Endothelial cell of umbilical vein (primary cell): ENCODE measurements at regions not wholly inside any gene's neighbourhood (a gene's known extent, or its start where the extent isn't known, plus 50 kb on each side); places are given as distances from the start of the nearest gene placed in this dataset.

Experiments used
- BruUV-seq: library from RNA; stranded (reverse); fragments of 400-500 nt; replicated peaks from 2 replicates; lab custom pipeline; 2021; lab: Mats Ljungman, UMichigan
- CTCF ChIA-PET: fragments of 300-600, 350-600 bp; sonication (Branson Sonifier 250); formaldehyde crosslinking; loops from one replicate; lab custom pipeline; 2021; ENCODE audit warnings: antibody characterized with exemption, inconsistent platforms; lab: Charles Lee
- POLR2A ChIA-PET: fragments of 300-600, 350-600 bp; sonication (Branson Sonifier 250); formaldehyde crosslinking; loops from one replicate; lab custom pipeline; 2021; ENCODE audit warnings: antibody characterized with exemption, inconsistent platforms; lab: Charles Lee
- DNase-seq: peaks from one replicate; pipeline ENCODE4 v3.0.0-alpha.2; 2011; ENCODE audit warnings: low read depth, low spot score
- FAIRE-seq: peaks from 2 replicates; lab custom pipeline; 2011; peaks lifted over from hg19 to GRCh38; lab: Jason Lieb, UNC
- H2AFZ ChIP-seq: 2 replicates; pipeline ENCODE4 v1.6.0; 2012; ENCODE audit warnings: low read depth, low read length, control low read depth, inconsistent platforms
- H3K27ac ChIP-seq: 2 replicates; pipeline ENCODE4 v1.5.1; 2011; ENCODE audit warnings: low read depth, mild to moderate bottlenecking, control low read depth, low read length, moderate library complexity; ENCODE audit not compliant: insufficient read depth
- H3K27me3 ChIP-seq, 2 experiments: 2 replicates each; pipeline versions ENCODE4 v1.6.0 to v1.6.1; 2011; ENCODE audit warnings: low read length in 2 of 2, mixed read lengths in 1 of 2; ENCODE audit not compliant: control insufficient read depth in 2 of 2, insufficient read depth in 2 of 2
- H3K36me3 ChIP-seq, 2 experiments: 2 replicates in 1 of 2; 3 replicates in 1 of 2; pipeline ENCODE4 v1.5.1; 2011; ENCODE audit warnings: low read length in 2 of 2, mild to moderate bottlenecking in 1 of 2, moderate library complexity in 1 of 2; ENCODE audit not compliant: control insufficient read depth in 2 of 2, insufficient read depth in 2 of 2; ENCODE audit errors: extremely low read depth in 1 of 2
- H3K4me1 ChIP-seq: 3 replicates; pipeline ENCODE4 v1.5.1; 2011; ENCODE audit warnings: mild to moderate bottlenecking, low read length; ENCODE audit not compliant: control insufficient read depth, insufficient read depth; ENCODE audit errors: extremely low read depth
- H3K4me2 ChIP-seq: 2 replicates; pipeline ENCODE4 v1.6.1; 2011; ENCODE audit warnings: low read length, control low read depth, mixed read lengths; ENCODE audit not compliant: insufficient read depth
- H3K4me3 ChIP-seq, 3 experiments: fragments of 200-600 bp in 1 of 3; sonication (generic), shearing (Covaris generic) in 1 of 3; replicated peaks in 1 of 3; 2 replicates each; pipeline ENCODE4 v1.5.1; 2011 to 2016; ENCODE audit warnings: control low read depth in 3 of 3, low read length in 3 of 3, mild to moderate bottlenecking in 2 of 3, inconsistent platforms in 1 of 3, low read depth in 1 of 3, moderate library complexity in 1 of 3; ENCODE audit not compliant: insufficient read depth in 1 of 3
- H3K79me2 ChIP-seq: 2 replicates; pipeline ENCODE4 v1.6.0; 2012; ENCODE audit warnings: low read length, inconsistent platforms; ENCODE audit not compliant: control insufficient read depth, insufficient read depth
- H3K9ac ChIP-seq: replicated peaks from 2 replicates; pipeline ENCODE3; 2011; ENCODE audit warnings: low read length, control low read depth; ENCODE audit not compliant: insufficient read depth; ENCODE audit errors: extremely low read depth
- H3K9me1 ChIP-seq: replicated peaks from 3 replicates; pipeline ENCODE4 v1.6.0; 2011; ENCODE audit warnings: mild to moderate bottlenecking, low read length; ENCODE audit not compliant: control insufficient read depth, insufficient read depth; ENCODE audit errors: extremely low read depth
- H3K9me3 ChIP-seq: replicated peaks from 2 replicates; pipeline ENCODE4 v1.5.1; 2012; ENCODE audit warnings: low read length, inconsistent platforms; ENCODE audit not compliant: control insufficient read depth, insufficient read depth
- H4K20me1 ChIP-seq: replicated peaks from 2 replicates; pipeline ENCODE3; 2011; ENCODE audit warnings: mild to moderate bottlenecking, low read length; ENCODE audit not compliant: control insufficient read depth, insufficient read depth; ENCODE audit errors: extremely low read depth
- EZH2 ChIP-seq: IDR thresholded peaks from 2 replicates; pipeline ENCODE4 v1.6.1; 2012; ENCODE audit warnings: borderline replicate concordance, low read depth, mild to moderate bottlenecking, moderate library complexity, low read length, inconsistent platforms; ENCODE audit not compliant: severe bottlenecking
- FOS ChIP-seq: IDR thresholded peaks from 2 replicates; pipeline ENCODE4 v1.6.1; 2011; ENCODE audit warnings: mild to moderate bottlenecking, low read length, moderate library complexity, borderline replicate concordance; ENCODE audit not compliant: insufficient read depth
- GATA2 ChIP-seq: IDR thresholded peaks from 2 replicates; pipeline ENCODE4 v1.7.0; 2011; ENCODE audit warnings: low read depth, mild to moderate bottlenecking, moderate library complexity, mixed read lengths, low read length; ENCODE audit not compliant: insufficient read length, insufficient read depth
- JUN ChIP-seq: IDR thresholded peaks from 2 replicates; pipeline ENCODE4 v1.6.1; 2011; ENCODE audit warnings: borderline replicate concordance, low read depth; ENCODE audit not compliant: insufficient read length, insufficient read depth
- MYC ChIP-seq: IDR thresholded peaks from one replicate; pipeline ENCODE4 v1.6.1; 2011; ENCODE audit warnings: mild to moderate bottlenecking, low read depth, low read length
- POLR2A ChIP-seq: IDR thresholded peaks from 2 replicates; pipeline ENCODE4 v1.6.1; 2012; ENCODE audit warnings: low read depth, mild to moderate bottlenecking, control low read depth, low read length
- POLR2AphosphoS5 ChIP-seq: IDR thresholded peaks from 2 replicates; pipeline ENCODE4 v1.6.1; 2012; ENCODE audit warnings: low read depth, mild to moderate bottlenecking, control low read depth, low read length, moderate library complexity; ENCODE audit not compliant: insufficient read depth
- dilution Hi-C: fragments of 300-500 bp; cut with MboI; formaldehyde crosslinking; loops from one replicate; pipeline ENCODE4 v1.15.0; 2019; ENCODE audit warnings: low sequenced_read_pairs; ENCODE audit not compliant: extremely low pct_ligation_motif_present
- intact Hi-C: fragments of 100-400 bp; cut with micrococcal nuclease; formaldehyde crosslinking; loops from one replicate; pipeline ENCODE4 v1.10.0; 2022
- TF ChIP-seq, protein P1 (sequence below), 2 donors: IDR thresholded peaks; 1 replicate in 1 of 2; 2 replicates in 1 of 2; pipeline ENCODE4 v1.5.1; 2011; ENCODE audit warnings: low read length in 2 of 2, mild to moderate bottlenecking in 2 of 2, moderate library complexity in 2 of 2, control low read depth in 1 of 2, inconsistent platforms in 1 of 2, low read depth in 1 of 2; ENCODE audit not compliant: insufficient read depth in 1 of 2; ENCODE audit errors: extremely low read depth in 1 of 2
- TF ChIP-seq, protein P2 (sequence below): IDR thresholded peaks from 2 replicates; pipeline ENCODE4 v1.6.1; 2011; ENCODE audit not compliant: insufficient read depth, insufficient read length

DNA sequence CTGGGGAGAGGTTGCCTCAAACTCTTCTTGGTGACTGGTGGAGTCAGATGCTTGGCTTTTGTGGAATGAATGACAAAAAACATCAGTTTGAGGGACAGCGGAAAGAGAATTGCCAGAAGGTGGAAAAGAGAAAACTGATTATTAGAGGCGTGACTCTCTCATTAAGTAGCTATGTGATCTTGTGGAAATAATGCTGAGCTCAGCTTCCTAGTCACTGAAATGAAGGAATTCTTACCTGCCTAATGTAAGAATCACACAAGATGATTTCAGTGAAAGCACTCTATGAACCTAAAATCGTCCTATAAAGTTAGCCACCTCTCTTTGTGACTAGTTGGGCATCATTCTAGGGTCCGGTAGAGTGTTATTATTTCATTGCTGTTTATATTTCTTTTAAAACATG, 498.8 kb downstream of the TMEM135 start:
- H3K36me3 ChIP-seq, result no peaks in the 10 kb centered on the region
- H4K20me1 ChIP-seq, result no peaks in the 10 kb centered on the region
- CTCF ChIA-PET, result no interaction called here
- H3K79me2 ChIP-seq, result no peaks in the 10 kb centered on the region
- H3K4me1 ChIP-seq, result no peaks in the 10 kb centered on the region
- TF ChIP-seq, protein P1, sequence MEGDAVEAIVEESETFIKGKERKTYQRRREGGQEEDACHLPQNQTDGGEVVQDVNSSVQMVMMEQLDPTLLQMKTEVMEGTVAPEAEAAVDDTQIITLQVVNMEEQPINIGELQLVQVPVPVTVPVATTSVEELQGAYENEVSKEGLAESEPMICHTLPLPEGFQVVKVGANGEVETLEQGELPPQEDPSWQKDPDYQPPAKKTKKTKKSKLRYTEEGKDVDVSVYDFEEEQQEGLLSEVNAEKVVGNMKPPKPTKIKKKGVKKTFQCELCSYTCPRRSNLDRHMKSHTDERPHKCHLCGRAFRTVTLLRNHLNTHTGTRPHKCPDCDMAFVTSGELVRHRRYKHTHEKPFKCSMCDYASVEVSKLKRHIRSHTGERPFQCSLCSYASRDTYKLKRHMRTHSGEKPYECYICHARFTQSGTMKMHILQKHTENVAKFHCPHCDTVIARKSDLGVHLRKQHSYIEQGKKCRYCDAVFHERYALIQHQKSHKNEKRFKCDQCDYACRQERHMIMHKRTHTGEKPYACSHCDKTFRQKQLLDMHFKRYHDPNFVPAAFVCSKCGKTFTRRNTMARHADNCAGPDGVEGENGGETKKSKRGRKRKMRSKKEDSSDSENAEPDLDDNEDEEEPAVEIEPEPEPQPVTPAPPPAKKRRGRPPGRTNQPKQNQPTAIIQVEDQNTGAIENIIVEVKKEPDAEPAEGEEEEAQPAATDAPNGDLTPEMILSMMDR (IDR thresholded peaks at IDR 0.05; ENCODE audit: extremely low read depth in 1 of 2, insufficient read depth in 1 of 2, low read depth in 1 of 2, low read length in 2 of 2), result no peak
- TF ChIP-seq JUN (no peak), FOS (no peak), POLR2AphosphoS5 (no peak), GATA2 (no peak), EZH2 (no peak), POLR2A (no peak), MYC (no peak)
- TF ChIP-seq, protein P2, sequence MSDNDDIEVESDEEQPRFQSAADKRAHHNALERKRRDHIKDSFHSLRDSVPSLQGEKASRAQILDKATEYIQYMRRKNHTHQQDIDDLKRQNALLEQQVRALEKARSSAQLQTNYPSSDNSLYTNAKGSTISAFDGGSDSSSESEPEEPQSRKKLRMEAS, result no peak
- no peak overlapping the region for H3K27ac ChIP-seq
- dilution Hi-C loops (no loop called here), intact Hi-C loops (no loop called here)
- no peaks in the 10 kb centered on the region for H3K9me3 ChIP-seq
- POLR2A ChIA-PET, result no interaction called here
- no peak overlapping the region for H3K4me2 ChIP-seq
- DNase-seq, result no peak
- H2AFZ ChIP-seq, result no peak overlapping the region
- FAIRE-seq, result no peak
- no TSS peak for BruUV-seq
- no peak overlapping the region for H3K4me3 ChIP-seq
- no peak overlapping the region for H3K9ac ChIP-seq
- H3K9me1 ChIP-seq, result no peaks in the 10 kb centered on the region
- peaks cover 0 to 2% of the 10 kb centered on the region in 2 experiments for H3K27me3 ChIP-seq
